Cardiac muscle cell (in vitro differentiated cells and primary cell): ENCODE measurements at regions not wholly inside any gene's neighbourhood (a gene's known extent, or its start where the extent isn't known, plus 50 kb on each side); places are given as distances from the start of the nearest gene placed in this dataset.

Source experiments
- DNase-seq, 2 donors: peaks; one replicate each; pipeline versions ENCODE4 v3.0.0 to v3.0.0-alpha.2; 2010 to 2017; ENCODE audit warnings: low read depth in 1 of 2, low spot score in 1 of 2
- H3K27ac ChIP-seq: fragments of 200-600 bp; sonication (generic); 2 replicates; pipeline ENCODE4 v1.5.1; 2016
- H3K27me3 ChIP-seq: fragments of 200-600 bp; sonication (generic); 2 replicates; pipeline ENCODE4 v1.6.0; 2016; ENCODE audit warnings: control low read depth
- H3K36me3 ChIP-seq: fragments of 200-600 bp; sonication (generic); 2 replicates; pipeline ENCODE4 v1.5.1; 2016; ENCODE audit warnings: control low read depth
- H3K4me1 ChIP-seq: fragments of 200-600 bp; sonication (generic); 2 replicates; pipeline ENCODE4 v1.8.1; 2017; ENCODE audit warnings: low read depth, mild to moderate bottlenecking, mixed run types
- H3K4me3 ChIP-seq: fragments of 200-600 bp; sonication (generic); 2 replicates; pipeline ENCODE4 v1.5.1; 2016; ENCODE audit warnings: mild to moderate bottlenecking
- H3K9me3 ChIP-seq: fragments of 200-600 bp; sonication (generic); 2 replicates; pipeline ENCODE4 v1.5.1; 2017; ENCODE audit warnings: low read depth, mild to moderate bottlenecking, control low read depth
- CTCF ChIP-seq: IDR thresholded peaks from 2 replicates; pipeline ENCODE4 v1.5.1; 2012; ENCODE audit warnings: low read depth, mild to moderate bottlenecking, low read length

GRCh38 chr5:108436696-108437095 lies 54.8 kb upstream of the FBXL17 start:
- no peaks in the 10 kb centered on the region for H3K27me3 ChIP-seq
- H3K4me3 ChIP-seq = no peak overlapping the region
- no peaks in the 10 kb centered on the region for H3K9me3 ChIP-seq
- DNase-seq = no peak
- H3K36me3 ChIP-seq = no peaks in the 10 kb centered on the region
- H3K4me1 ChIP-seq = no peaks in the 10 kb centered on the region
- H3K27ac ChIP-seq = no peak overlapping the region
- TF ChIP-seq CTCF = no peak

- DNase-seq = no peak
- Histone ChIP-seq H3K36me3 (no peaks in the 10 kb centered on the region), H3K27me3 (no peaks in the 10 kb centered on the region), H3K9me3 (no peaks in the 10 kb centered on the region), H3K4me3 (no peak overlapping the region), H3K4me1 (no peaks in the 10 kb centered on the region), H3K27ac (no peak overlapping the region)
- no peak for TF ChIP-seq CTCF
Observed at GRCh38 chr5:108433600-108433999, 51.7 kb upstream of the FBXL17 start.

GRCh38 chr5:108432024-108432423 lies 50.1 kb upstream of the FBXL17 start:
- TF ChIP-seq CTCF = no peak
- Histone ChIP-seq H3K4me3 (no peak overlapping the region), H3K27ac (no peak overlapping the region), H3K4me1 (no peaks in the 10 kb centered on the region), H3K9me3 (no peaks in the 10 kb centered on the region), H3K36me3 (no peaks in the 10 kb centered on the region), H3K27me3 (no peaks in the 10 kb centered on the region)
- DNase-seq = no peak
